ENCODE measurements at regions not wholly inside any gene's neighbourhood (a gene's known extent, or its start where the extent isn't known, plus 50 kb on each side); places are given as distances from the start of the nearest gene placed in this dataset.
"Not testable (repeated sequence)": the region's sequence is repeated elsewhere in the genome, so short reads cannot be mapped to it uniquely, and the experiment has no call there.

GRCh38 chr5:89842531-89842930, 567.0 kb downstream of the CETN3 start:
- DNase-seq: no peak

- DNase-seq: no peak
Measured at GRCh38 chr5:89840906-89841305, 568.6 kb downstream of the CETN3 start.

- DNase-seq: no peak
Measured at GRCh38 chr5:89830691-89831090, 578.9 kb downstream of the CETN3 start.

- DNase-seq: no peak
Measured at GRCh38 chr5:89827960-89828359, 581.6 kb downstream of the CETN3 start.

- DNase-seq: no peak
Measured at GRCh38 chr5:89827359-89827758, 582.2 kb downstream of the CETN3 start.

GRCh38 chr5:89826938-89827337, 582.6 kb downstream of the CETN3 start:
- DNase-seq: no peak

GRCh38 chr5:89823046-89823445, 586.5 kb downstream of the CETN3 start:
- no peak for DNase-seq

GRCh38 chr5:89817841-89818240, 591.7 kb downstream of the CETN3 start:
- no peak for DNase-seq

GRCh38 chr5:89816038-89816437, 593.5 kb downstream of the CETN3 start:
- DNase-seq: no peak

- not testable (repeated sequence) for DNase-seq
Measured at GRCh38 chr5:89800735-89801134, 608.8 kb downstream of the CETN3 start.

GRCh38 chr5:89794504-89794903, 615.1 kb downstream of the CETN3 start:
- DNase-seq: not testable (repeated sequence)

GRCh38 chr5:89779734-89780133, 629.8 kb downstream of the CETN3 start:
- DNase-seq: not testable (repeated sequence)

- no peak for DNase-seq
Measured at GRCh38 chr5:89777758-89778157, 631.8 kb downstream of the CETN3 start.

GRCh38 chr5:89769975-89770374, 639.6 kb downstream of the CETN3 start:
- DNase-seq: no peak

- peak; percentile 17 for DNase-seq
Measured at GRCh38 chr5:89759802-89760201, 649.8 kb downstream of the CETN3 start.

- no peak for DNase-seq
Measured at GRCh38 chr5:89758146-89758545, 651.4 kb downstream of the CETN3 start.

- DNase-seq: no peak
Measured at GRCh38 chr5:89756955-89757354, 652.6 kb downstream of the CETN3 start.

GRCh38 chr5:89755024-89755423, 654.5 kb downstream of the CETN3 start:
- DNase-seq: no peak

- no peak for DNase-seq
Measured at GRCh38 chr5:89735082-89735481, 674.5 kb downstream of the CETN3 start.

GRCh38 chr5:89733772-89734171, 675.8 kb downstream of the CETN3 start:
- DNase-seq: no peak

- DNase-seq: no peak
Measured at GRCh38 chr5:89729623-89730301, 679.8 kb downstream of the CETN3 start.

GRCh38 chr5:89728750-89729149, 680.8 kb downstream of the CETN3 start:
- DNase-seq: peak; percentile 64

- DNase-seq: no peak
Measured at GRCh38 chr5:89728134-89728533, 681.4 kb downstream of the CETN3 start.

- no peak for DNase-seq
Measured at GRCh38 chr5:89724379-89725095, 685.0 kb downstream of the CETN3 start.
